Stimulated activated CD4-positive, alpha-beta T cell treated with anti-CD3 and anti-CD28 coated beads, Interleukin-1b, Interleukin-23, amount 100 ng/mL, for 24 hours (primary cell): ENCODE measurements at regions not wholly inside any gene's neighbourhood (a gene's known extent, or its start where the extent isn't known, plus 50 kb on each side); places are given as distances from the start of the nearest gene placed in this dataset.

Source experiments
- DNase-seq, 4 experiments: peaks; one replicate each; pipeline ENCODE4 v3.0.0-alpha.2; 2020; ENCODE audit warnings: low read depth in 4 of 4, low spot score in 1 of 4

DNA sequence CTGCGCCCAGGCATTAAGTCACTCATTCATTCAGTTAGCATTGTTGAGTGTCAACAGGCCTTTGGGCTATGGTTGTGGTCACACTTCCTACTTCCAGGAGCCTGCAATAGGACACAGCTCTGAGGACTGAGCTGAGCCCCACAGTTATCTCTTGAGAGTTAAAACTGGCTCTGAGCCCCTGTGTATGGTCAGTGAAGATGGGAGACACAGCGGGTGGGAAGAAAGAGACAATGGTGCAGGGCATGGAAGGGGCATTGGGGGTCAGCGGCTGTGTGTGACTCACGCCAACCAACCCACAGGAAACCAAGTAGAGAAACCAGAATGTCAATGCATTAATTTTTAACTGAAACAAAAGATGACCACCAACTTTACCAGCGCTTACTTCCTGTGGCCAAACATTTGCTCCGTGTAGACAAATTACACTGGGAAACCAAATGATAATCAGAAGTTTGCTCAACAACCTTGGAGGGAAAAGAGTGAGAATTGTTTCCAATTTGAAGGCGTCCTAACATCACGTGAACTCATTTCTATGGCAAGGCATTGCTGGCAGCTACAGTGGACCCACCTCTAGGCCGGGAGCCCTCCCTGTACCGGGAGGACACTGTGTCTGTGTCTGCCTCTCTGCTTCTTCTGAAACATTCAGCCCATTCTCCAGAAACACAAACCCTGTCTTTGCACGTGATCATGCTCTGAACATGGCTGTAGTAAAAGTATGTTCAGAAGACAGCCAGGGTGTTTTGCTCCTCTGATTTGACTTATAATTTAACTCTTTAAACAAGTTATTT is 212.0 kb upstream of the ID2 start:
- DNase-seq: no peak

DNA sequence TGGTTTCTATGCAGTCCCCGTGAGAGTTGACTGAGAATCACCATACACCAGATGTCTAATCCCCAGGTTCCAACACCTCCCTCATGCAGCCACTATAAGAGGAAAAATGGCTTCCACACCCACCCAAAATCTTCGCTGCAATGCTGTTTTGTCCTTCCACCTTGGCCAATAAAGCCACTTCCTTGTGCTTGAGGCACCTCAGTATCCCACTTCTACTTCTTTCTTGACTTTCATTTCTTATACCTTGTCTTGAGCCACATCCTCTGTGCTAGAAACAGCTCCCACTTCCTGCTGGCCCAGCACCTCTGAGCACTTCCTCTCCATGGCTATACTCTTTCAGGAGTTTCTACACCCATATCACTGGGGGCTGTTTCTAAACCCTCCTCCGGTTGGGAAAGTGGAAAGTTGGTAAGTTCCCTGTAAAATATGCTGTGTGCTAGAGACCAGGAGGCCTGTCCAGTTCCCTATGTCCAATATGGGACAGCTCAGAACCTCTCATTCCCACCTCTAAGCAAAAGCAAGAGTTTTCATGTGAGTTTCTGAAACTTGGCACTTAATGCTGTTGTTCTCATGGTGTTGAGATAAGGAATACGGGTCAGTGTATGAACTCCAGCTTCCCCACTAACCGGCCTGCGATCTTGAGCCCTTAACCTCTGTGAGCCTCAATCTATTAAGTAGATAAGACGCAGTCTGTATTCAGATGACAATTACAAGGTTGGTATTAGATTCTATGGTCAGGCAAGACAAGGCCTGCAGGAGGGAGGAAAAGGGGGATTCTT is 209.1 kb upstream of the ID2 start:
- DNase-seq: no peak

DNA sequence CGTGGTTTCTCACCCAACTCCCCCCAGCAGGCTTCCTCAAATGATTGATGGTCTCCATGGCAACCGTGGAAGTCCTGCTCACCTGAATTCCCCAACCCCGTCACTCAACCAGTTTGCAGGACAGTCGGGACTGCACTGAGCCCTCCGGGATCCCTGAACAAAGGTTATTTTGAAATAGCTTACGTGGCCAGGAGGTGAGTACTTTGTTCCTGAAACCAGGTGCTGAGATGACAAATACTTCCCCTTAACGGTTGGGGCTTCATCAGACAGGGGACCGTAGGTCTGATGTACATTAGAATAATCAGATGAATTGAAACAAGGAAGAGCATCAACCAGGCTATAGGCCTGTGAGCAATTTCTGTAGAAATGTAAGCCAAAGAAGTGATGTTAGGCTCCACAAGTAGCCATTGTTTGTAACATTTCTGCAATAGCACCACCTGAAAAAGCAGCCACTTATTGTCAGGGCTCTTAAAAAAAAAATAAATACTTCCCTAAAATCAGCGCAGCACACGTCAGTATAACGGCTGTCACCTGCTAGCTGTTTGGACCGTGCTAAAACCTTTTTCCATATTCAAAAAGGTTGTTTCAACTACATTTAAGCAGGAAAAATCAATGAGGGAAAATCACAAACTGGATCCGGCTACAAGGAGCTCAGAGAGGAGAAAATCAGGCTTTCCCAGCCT is 206.4 kb upstream of the ID2 start:
- DNase-seq: peak in 1 of 4 experiments; percentile 33

DNA sequence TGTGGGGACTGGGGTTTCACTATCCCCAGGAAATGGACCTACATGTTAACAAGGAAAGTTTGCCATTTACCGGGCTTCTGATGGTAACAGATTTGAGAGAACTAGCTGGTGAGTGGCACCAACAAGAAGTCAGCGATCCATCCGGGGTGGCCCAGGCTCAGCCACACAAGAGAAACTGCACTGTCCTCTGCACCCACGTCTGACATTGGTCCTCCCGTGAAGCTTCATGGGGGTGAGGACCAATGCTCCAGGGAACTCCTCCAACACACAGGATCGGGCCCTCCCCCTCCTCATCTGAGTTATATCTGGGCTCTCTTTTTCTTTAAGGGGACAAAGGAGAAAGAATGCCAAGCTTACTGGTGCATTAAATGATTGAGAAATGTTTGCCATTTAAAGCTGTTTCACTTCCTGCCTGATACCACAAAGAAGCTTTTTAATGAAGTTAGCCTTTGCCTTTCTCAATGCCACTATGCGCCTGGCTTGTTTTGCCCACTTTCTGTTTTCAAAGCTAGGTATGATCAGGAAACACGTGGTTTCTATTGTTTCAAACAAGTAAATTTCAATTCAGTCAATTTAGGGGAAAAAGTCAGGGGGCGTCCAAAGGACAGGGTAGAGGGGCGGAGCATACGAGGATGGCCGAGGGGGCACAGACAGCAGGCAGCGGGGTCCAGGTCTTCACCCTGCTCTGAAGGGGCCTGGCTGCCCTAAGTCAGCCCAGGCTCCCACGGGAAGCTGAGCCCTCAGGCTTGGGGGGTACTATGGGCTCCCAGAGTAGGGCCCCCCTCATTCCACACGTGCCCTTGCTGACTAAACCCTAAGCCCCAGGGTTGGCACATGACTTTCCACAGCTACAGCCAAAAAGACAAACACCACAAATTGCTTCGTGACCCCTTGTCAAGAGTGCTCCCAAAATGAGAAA is 204.0 kb upstream of the ID2 start:
- DNase-seq: no peak

DNA sequence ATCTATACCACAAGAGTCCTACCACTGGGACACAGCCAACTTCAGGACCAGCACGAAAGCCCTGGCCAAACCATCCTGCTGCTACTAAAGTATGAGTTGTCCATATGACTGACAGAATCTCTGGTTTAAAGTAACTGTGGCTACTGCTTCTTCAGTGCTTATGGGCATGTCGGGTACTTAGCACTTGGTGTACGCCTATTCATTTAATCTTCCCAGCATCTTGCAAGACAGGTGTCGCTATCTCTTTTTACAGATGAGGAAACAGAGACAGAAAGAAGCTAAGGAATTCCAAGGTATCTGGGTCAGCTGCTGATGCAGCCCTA is 203.4 kb upstream of the ID2 start:
- no peak for DNase-seq

DNA sequence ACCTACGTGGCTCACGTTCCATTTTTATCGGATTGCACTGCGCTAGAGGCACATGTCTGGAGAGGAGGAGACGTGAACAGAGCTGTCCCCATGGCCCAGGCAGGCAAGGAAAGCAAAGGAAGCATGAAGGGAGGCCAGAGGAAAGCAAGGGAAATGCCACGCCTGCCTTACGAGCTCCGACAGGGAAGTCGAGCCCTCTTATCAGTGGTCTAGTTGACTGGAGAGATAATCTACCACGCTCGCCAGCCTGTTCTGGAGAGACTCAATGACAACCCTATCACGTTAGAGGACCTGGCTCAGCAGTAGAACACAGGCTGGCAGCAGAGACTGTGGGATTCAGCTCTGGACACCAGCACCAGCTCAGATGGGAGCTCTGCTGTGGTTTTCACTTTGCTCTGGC is 202.6 kb upstream of the ID2 start:
- DNase-seq: no peak

DNA sequence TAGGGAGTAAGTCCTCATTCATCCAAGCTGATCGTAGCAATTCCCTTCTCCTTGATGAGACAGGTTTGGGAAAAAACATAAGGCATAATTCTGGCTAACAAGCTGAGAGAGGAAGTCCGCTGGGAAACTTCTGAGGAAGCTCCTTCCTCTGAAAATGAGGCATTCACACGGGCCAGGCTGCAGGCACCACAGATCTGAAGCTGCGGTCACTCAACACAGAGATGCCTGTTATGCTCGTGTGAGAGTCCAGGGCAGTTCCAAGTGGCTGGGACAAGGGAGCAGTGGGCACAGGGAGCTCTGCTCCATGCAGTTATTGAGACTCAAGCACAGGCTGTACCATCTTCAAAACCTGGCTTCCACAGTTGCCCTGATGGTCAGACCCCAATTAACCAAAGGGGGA is 200.9 kb upstream of the ID2 start:
- DNase-seq: no peak

DNA sequence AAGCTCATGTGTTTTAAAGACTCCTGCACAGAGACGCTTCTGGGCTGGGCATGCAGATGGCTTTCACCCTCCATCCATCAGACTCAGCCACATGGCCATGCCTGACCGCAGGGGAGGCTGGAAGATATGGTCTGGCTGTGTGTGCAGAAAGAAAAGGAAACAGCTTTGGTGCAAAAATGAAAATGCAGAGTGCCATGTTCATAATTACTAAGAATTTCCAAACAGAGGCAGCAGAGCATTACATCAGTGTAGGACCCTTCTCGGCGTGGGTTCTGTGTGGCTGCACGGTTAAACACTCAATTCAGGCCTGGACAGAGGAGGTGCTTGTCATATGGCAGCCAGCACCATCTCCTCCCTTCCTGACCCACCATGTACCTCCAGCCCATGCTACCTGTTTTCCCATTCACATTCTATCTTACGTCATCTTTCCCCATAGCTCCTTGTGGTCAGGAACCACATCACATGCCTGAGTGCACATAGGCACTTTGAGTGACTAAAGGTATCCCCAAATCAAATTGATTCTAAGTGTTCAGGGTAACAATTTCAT is 200.3 kb upstream of the ID2 start:
- DNase-seq: peak in 1 of 4 experiments; percentile 30

DNA sequence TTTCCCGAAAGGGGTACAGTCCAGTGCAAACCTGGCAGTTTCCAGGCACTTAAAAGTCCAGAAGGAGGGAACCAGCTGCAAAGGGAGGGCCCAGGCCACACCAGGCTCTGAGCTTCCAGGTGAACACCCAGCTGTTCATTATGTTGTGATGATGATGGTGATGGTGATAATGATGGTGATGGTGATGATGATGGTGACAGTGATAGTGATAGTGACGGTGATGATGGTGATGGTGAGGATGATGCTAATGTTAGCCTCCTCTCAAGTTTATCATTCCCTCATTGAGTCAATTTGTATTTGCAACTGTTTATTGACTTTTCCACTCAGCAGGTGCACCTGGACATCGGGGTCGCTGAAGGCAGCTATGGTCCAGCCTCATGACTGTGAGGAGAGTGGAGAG is 199.4 kb upstream of the ID2 start:
- DNase-seq: no peak

DNA sequence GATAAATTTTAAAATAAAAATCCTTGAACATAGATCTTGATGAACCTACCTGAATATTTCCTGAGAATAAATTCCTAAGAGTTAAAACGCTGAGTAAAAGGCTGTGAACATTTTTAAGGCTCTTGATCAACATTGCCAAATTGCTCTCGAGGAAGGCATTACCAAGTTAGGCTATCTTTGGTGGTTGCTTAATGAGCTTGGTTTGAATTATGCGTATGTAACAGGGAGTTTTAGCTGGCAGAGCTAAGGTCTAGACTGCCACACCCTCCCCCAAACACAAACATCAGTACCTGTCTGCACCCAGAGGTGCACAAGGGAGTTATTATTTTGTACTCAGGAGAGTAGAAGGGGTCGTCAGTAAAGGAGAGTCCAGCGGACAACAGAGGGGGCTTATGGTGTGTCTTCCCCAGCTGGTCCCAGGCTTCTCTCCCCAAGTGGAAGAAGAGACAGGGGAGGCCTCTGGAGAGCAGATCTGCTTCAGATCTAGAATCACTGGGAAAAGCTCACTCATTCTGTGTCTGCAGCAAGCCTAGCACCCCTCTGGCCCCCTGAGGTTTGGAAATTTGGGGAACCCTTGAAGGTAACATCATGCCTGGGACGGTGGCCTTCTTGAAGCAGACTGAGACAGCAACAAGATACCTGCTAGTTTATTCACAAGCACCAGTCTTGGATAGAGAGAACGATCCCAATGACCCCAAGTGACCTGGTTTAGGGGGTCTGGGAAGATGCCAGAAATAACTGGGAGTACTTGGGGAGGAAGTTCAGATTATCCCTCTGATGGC is 197.2 kb upstream of the ID2 start:
- no peak for DNase-seq

DNA sequence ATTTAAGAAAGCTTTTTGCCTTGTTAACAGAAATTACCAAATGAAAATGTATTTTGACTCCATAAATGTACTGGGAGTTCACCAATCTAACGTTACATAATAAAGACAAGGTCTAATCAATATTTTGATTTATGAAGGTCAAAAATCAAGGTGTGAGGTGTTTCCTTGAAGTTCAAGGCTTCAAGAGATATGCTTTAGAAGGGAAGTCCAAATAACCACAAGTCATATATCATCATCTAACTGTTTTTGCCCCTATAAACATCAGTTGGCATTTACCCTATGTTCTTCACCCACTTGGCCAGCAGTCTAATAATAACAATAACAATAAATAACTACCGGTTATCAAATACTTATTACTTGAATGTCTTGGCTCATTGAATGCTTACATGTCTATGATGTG is 196.1 kb upstream of the ID2 start:
- no peak for DNase-seq

DNA sequence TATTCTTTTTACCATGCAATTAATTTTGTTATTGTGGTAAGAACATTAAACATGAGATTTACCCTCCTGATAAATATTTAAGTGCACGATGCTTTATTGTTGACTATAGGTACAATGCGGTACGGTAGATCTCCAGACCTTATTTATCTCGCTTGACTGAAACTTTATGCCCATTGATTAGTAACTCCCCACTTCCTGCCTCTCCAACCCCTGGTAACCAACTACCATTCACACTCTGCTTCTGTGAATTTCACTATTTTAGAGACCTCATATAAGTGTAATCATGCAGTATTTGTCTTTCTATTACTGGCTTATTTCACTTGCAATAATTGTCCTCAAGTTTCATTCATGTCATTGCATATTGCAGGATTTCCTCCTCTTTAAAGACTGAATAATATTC is 195.7 kb upstream of the ID2 start:
- no peak for DNase-seq

DNA sequence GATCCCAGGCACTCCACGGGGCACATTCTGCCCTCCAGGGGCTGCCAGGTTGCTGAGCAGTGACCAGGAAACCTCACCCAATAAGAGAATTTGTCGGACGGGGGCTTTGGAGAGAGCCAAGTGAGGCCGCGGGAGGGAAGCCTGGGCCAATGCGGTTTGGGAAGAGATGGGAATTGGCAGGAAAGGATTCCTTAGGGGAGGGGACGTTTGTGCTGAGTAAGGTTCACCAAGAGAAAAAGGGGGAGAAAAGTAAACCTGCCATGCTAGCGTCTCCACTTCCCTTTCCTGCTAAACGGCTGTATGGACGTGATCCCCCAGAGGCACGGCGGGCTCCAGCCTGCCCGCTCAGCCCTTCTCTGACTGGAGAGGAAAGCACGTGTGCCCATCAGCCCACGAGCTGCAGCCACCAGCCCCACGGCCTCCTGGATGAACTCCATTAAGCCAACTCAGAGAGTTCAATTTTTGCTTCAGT is 194.4 kb upstream of the ID2 start:
- DNase-seq: no peak

DNA sequence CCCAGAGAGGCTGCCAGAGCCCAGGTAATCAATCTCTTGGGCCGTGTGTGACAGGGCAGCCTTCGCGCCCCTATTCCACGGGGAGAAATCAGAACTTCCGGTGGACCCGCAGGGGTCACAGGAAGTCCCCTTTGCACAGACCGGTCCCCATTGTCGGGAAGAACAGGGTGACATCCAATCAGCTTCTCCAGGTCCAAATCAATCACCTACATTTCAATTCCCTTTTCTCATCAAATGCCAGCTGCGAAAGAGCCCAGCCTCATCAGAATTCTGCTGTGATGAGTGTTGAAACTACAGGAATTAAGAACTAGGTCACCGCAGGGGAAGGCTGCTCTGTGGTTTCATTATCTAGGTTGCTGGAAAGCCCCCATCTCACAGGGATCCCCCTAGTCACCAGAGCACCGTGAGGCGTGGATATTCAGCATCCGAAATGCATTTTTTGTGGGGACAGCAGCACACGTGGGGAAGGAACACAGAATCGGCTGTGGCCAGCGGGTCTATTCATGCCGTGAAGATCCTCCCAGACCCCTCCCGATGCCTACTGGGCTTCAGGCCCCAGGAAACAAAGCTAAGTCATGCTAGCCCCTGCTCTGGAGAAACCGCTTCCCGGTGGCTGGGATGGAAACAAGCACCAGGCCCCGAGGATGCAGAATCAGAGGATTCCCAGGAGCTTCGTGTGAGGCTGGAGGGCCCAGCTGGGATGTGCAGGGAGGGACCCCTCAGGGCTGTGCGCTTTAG is 193.7 kb upstream of the ID2 start:
- peak; percentile 27 to 53 (median 44) for DNase-seq

DNA sequence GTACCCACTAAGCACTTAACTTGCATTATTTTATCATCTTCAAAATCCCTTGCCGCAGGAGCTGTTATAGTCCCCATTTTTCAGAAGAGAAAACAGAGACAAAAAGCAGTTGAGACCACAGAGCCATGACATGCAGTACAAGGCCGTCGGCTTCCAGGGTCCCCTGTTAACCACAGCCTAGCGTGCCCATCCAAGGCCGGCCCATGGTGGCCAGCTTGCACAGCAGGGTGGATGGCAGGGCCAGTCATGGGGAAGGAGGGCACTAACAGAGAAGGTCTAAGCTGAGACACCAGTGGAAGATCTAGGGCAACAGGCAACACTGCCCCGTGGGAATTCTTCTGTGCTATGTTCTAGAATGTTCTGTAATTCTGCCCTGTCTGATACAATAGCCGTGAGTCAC is 192.6 kb upstream of the ID2 start:
- DNase-seq: no peak

DNA sequence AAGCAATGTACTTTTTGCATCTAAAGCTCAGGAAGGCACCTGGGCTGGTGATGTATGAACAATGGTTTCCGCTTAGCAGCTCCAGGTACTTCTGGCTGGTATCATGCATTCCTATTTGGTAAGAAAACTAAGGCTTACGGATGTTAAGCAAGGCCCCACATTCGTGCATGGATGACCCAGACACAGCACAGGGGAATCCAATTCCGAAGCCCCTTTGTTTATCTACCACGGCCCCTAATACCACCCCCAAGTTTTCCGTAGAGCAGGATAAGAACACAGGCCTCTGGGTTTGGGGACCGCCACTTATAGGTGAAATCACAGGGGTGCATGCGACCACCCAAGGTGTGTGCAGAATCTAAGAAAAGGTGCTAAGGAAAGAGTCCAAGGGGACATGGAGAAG is 192.1 kb upstream of the ID2 start:
- DNase-seq: no peak

DNA sequence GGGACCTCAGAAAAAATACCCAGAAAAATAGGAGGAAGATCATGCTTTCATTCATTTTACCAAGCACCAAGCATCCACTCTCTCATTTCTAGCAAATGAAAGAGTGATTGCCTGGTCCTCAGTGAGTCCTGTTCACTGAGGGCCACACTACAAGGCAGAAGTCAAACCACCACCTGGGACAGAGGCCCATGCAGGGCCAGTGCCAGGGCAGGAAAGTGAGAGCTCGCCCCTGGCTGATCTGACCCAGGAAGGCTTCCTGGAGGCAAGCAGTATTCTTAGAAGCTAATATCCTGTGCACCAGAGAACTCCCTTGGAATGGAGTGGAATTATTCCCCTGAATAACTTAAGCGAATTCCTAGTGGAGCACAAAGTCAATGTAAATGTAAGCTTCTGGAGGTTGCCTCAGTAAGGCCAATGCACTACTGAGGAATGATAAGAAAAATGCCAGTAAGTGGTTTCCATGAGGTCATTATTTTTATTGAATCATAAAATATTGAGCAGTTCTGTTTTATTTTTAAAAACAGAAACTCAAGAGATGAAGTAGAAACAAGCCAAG is 191.6 kb upstream of the ID2 start:
- DNase-seq: no peak

DNA sequence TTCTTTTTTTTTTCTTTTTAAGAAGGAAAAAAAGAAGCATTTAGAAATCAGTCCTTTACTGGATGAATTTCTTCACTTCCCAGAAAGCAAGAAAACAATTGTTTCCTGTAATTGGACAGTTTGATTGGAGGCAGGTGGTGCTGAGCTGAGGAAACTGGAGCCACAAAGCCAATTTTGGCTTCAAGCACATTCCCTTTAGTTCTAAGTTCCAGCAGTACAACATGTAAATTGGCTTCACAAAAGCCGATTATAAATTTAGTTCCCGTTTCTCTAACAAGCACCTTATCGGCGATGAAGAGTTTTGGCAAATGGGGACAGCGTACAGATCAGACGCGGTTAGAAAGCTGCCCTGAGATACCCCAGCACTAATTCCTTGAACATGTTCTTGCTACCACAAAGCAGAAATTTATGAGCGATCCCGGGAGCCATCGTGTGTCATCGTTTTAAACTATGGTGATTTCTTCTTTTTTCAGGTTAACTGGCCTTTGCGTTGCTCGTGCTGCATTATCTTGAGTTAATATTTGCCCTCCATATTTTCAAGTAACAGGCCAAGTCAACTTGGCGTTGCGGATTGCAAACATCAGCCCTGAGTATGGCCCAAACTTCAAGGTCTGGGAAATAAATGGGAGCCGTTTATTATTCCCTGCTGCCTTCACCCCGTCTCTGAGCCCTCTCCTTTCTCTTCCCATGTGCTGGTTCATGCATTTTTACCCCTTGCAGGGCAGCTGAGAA is 190.4 kb upstream of the ID2 start:
- DNase-seq: no peak
